ENCODE measurements at regions not wholly inside any gene's neighbourhood (a gene's known extent, or its start where the extent isn't known, plus 50 kb on each side); places are given as distances from the start of the nearest gene placed in this dataset.

- H3K36me3 ChIP-seq (ENCODE audit: insufficient read depth, low read length): no peaks in the 10 kb centered on the region
- no peaks in the 10 kb centered on the region for H3F3A ChIP-seq (ENCODE audit: low read depth)
- H3K9me2 ChIP-seq (replicated peaks; ENCODE audit: low read depth, low read length): no peaks in the 10 kb centered on the region
- H2AFZ ChIP-seq (ENCODE audit: low read length): no peak overlapping the region
- TF ChIP-seq CTCF (conservative IDR thresholded peaks at IDR 0.05; ENCODE audit: low read length) (no peak), EZH2phosphoT487 (IDR thresholded peaks at IDR 0.05; ENCODE audit: borderline replicate concordance) (no peak)
- no peaks in the 10 kb centered on the region for H3K4me1 ChIP-seq (ENCODE audit: insufficient read depth, low read length, poor library complexity, severe bottlenecking)
- H3K4me3 ChIP-seq (ENCODE audit: low read length, poor library complexity, severe bottlenecking): no peak overlapping the region
- no peaks in the 10 kb centered on the region for H3K79me2 ChIP-seq (ENCODE audit: insufficient read depth, low read length)
- no peaks in the 10 kb centered on the region for H3K9me3 ChIP-seq (ENCODE audit: insufficient read depth, low read depth, low read length)
- H3K27me3 ChIP-seq (ENCODE audit: insufficient read depth, low read length, poor library complexity, severe bottlenecking): no peaks in the 10 kb centered on the region
- H4K20me1 ChIP-seq (ENCODE audit: insufficient read depth, low read length, poor library complexity, severe bottlenecking): no peaks in the 10 kb centered on the region
- H3K9ac ChIP-seq (ENCODE audit: low read depth, low read length, poor library complexity, severe bottlenecking): no peak overlapping the region
- H3K4me2 ChIP-seq (ENCODE audit: low read depth, low read length, poor library complexity, severe bottlenecking): no peak overlapping the region
These were observed 279.8 kb upstream of the DLGAP1 start for GRCh38 chr18:4734903-4735302.

DNA sequence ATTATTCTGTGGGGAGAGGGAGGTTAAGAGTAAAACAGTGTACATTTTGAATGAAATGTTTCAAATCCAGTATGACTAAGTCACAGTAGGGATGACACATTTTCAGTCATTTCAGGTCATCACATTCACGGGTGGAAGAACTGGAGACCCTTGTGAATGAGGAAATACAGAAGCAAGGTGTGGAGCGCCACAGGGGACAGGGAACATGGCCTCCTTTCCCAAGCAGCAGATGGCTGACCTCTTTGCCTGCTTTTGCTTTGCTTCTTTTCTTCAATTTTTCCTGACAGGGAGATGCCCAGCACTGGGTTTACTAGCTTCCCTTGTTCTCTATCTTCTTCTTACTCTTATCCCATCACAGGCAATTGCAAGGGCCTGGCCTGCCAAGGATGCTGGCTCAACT lies 278.9 kb upstream of the DLGAP1 start:
- Histone ChIP-seq H3K4me1 (ENCODE audit: insufficient read depth, low read length, poor library complexity, severe bottlenecking) (no peaks in the 10 kb centered on the region), H4K20me1 (ENCODE audit: insufficient read depth, low read length, poor library complexity, severe bottlenecking) (no peaks in the 10 kb centered on the region), H2AFZ (ENCODE audit: low read length) (no peak overlapping the region), H3K4me2 (ENCODE audit: low read depth, low read length, poor library complexity, severe bottlenecking) (no peak overlapping the region), H3K9ac (ENCODE audit: low read depth, low read length, poor library complexity, severe bottlenecking) (no peak overlapping the region), H3K4me3 (ENCODE audit: low read length, poor library complexity, severe bottlenecking) (no peak overlapping the region), H3K27me3 (ENCODE audit: insufficient read depth, low read length, poor library complexity, severe bottlenecking) (no peaks in the 10 kb centered on the region), H3K36me3 (ENCODE audit: insufficient read depth, low read length) (no peaks in the 10 kb centered on the region), H3F3A (ENCODE audit: low read depth) (no peaks in the 10 kb centered on the region), H3K9me2 (replicated peaks; ENCODE audit: low read depth, low read length) (no peaks in the 10 kb centered on the region), H3K9me3 (ENCODE audit: insufficient read depth, low read depth, low read length) (no peaks in the 10 kb centered on the region), H3K79me2 (ENCODE audit: insufficient read depth, low read length) (no peaks in the 10 kb centered on the region)
- TF ChIP-seq EZH2phosphoT487 (IDR thresholded peaks at IDR 0.05; ENCODE audit: borderline replicate concordance): no peak
- no peak for TF ChIP-seq CTCF (conservative IDR thresholded peaks at IDR 0.05; ENCODE audit: low read length)

- H2AFZ ChIP-seq (ENCODE audit: low read length): no peak overlapping the region
- no peak overlapping the region for H3K4me2 ChIP-seq (ENCODE audit: low read depth, low read length, poor library complexity, severe bottlenecking)
- H4K20me1 ChIP-seq (ENCODE audit: insufficient read depth, low read length, poor library complexity, severe bottlenecking): no peaks in the 10 kb centered on the region
- H3K79me2 ChIP-seq (ENCODE audit: insufficient read depth, low read length): no peaks in the 10 kb centered on the region
- no peaks in the 10 kb centered on the region for H3K27me3 ChIP-seq (ENCODE audit: insufficient read depth, low read length, poor library complexity, severe bottlenecking)
- H3K36me3 ChIP-seq (ENCODE audit: insufficient read depth, low read length): no peaks in the 10 kb centered on the region
- TF ChIP-seq EZH2phosphoT487 (IDR thresholded peaks at IDR 0.05; ENCODE audit: borderline replicate concordance): no peak
- no peak for TF ChIP-seq CTCF (conservative IDR thresholded peaks at IDR 0.05; ENCODE audit: low read length)
- no peak overlapping the region for H3K9ac ChIP-seq (ENCODE audit: low read depth, low read length, poor library complexity, severe bottlenecking)
- H3K4me3 ChIP-seq (ENCODE audit: low read length, poor library complexity, severe bottlenecking): no peak overlapping the region
- no peaks in the 10 kb centered on the region for H3K9me3 ChIP-seq (ENCODE audit: insufficient read depth, low read depth, low read length)
- no peaks in the 10 kb centered on the region for H3K4me1 ChIP-seq (ENCODE audit: insufficient read depth, low read length, poor library complexity, severe bottlenecking)
- no peaks in the 10 kb centered on the region for H3F3A ChIP-seq (ENCODE audit: low read depth)
- H3K9me2 ChIP-seq (replicated peaks; ENCODE audit: low read depth, low read length): no peaks in the 10 kb centered on the region
These were observed 266.4 kb upstream of the DLGAP1 start for GRCh38 chr18:4721545-4721944.
